ENCODE measurements at regions not wholly inside any gene's neighbourhood (a gene's known extent, or its start where the extent isn't known, plus 50 kb on each side); places are given as distances from the start of the nearest gene placed in this dataset.

- TF ChIP-seq ZBTB33 (IDR thresholded peaks at IDR 0.05; ENCODE audit: extremely low read depth, insufficient replicate concordance, low read length) (no peak), ZNF274 (IDR thresholded peaks at IDR 0.05; ENCODE audit: low read depth, low read length) (no peak)
Observed at GRCh38 chr21:20779321-20779720, 218.9 kb upstream of the NCAM2 start (continued).

- Histone ChIP-seq H3K36me3 (ENCODE audit: control insufficient read depth in 1 of 2, insufficient read depth in 2 of 2, low read length in 2 of 2) (no peaks in the 10 kb centered on the region), H3K27ac (ENCODE audit: low read depth, low read length) (no peak overlapping the region), H3K4me3 (replicated peaks in 1 of 2; ENCODE audit: low read depth in 1 of 2, low read length in 2 of 2) (no peak overlapping the region), H3K27me3 (ENCODE audit: insufficient read depth, low read length) (no peaks in the 10 kb centered on the region), H3K4me2 (ENCODE audit: low read length) (no peak overlapping the region), H3K79me2 (ENCODE audit: insufficient read depth, low read length) (no peaks in the 10 kb centered on the region), H3K9ac (ENCODE audit: low read length) (no peak overlapping the region), H4K20me1 (ENCODE audit: insufficient read depth) (no peaks in the 10 kb centered on the region), H3K9me2 (ENCODE audit: insufficient read depth) (no peaks in the 10 kb centered on the region), H3K9me3 (ENCODE audit: control insufficient read depth in 1 of 2, insufficient read depth in 1 of 2, low read depth in 1 of 2, low read length in 2 of 2) (peaks cover 30% of the 10 kb centered on the region in 2 experiments; a peak in 2 of 4 replicates), H2AFZ (ENCODE audit: low read depth, low read length, poor library complexity, severe bottlenecking) (no peak overlapping the region), H3K4me1 (ENCODE audit: control insufficient read depth in 1 of 2, insufficient read depth in 2 of 2, low read length in 2 of 2) (no peaks in the 10 kb centered on the region)
- ChIA-PET CTCF (no interaction called here), POLR2A (no interaction called here), RAD21 (ENCODE audit: low non-redundant PET in 1 of 2, low total read pairs in 2 of 2, uncharacterized antibody in 2 of 2, unreplicated experiment in 2 of 2) (no interaction called here)
- intact Hi-C loops (cut with micrococcal nuclease): no loop called here
- BruUV-seq (replicated peaks): no TSS peak
- DNase-seq (ENCODE audit: low read depth, low spot score): no peak
- no peak for TF ChIP-seq EGR1 (IDR thresholded peaks at IDR 0.05; ENCODE audit: low read depth)
- no peak for ATAC-seq
Observed at GRCh38 chr21:20783611-20784010, 214.6 kb upstream of the NCAM2 start.

- no peak for ATAC-seq
- ChIA-PET CTCF (no interaction called here), POLR2A (no interaction called here), RAD21 (ENCODE audit: low non-redundant PET in 1 of 2, low total read pairs in 2 of 2, uncharacterized antibody in 2 of 2, unreplicated experiment in 2 of 2) (no interaction called here)
- no peak overlapping the region for H3K4me3 ChIP-seq (replicated peaks in 1 of 2; ENCODE audit: low read depth in 1 of 2, low read length in 2 of 2)
- intact Hi-C loops (cut with micrococcal nuclease): no loop called here
- H3K27ac ChIP-seq (ENCODE audit: low read depth, low read length): no peak overlapping the region
- no peak overlapping the region for H3K9ac ChIP-seq (ENCODE audit: low read length)
- TF ChIP-seq SRF (IDR thresholded peaks at IDR 0.05; ENCODE audit: low read depth): no peak
- no peak for TF ChIP-seq ATF3 (IDR thresholded peaks at IDR 0.05)
- no peak for TF ChIP-seq SP1 (IDR thresholded peaks at IDR 0.05; ENCODE audit: low read depth)
- H3K79me2 ChIP-seq (ENCODE audit: insufficient read depth, low read length): no peaks in the 10 kb centered on the region
- H3K4me1 ChIP-seq (ENCODE audit: control insufficient read depth in 1 of 2, insufficient read depth in 2 of 2, low read length in 2 of 2): no peaks in the 10 kb centered on the region
- H3K36me3 ChIP-seq (ENCODE audit: control insufficient read depth in 1 of 2, insufficient read depth in 2 of 2, low read length in 2 of 2): no peaks in the 10 kb centered on the region
- H3K4me2 ChIP-seq (ENCODE audit: low read length): no peak overlapping the region
- H4K20me1 ChIP-seq (ENCODE audit: insufficient read depth): no peaks in the 10 kb centered on the region
- DNase-seq (ENCODE audit: low read depth, low spot score): no peak
- H3K9me3 ChIP-seq (ENCODE audit: control insufficient read depth in 1 of 2, insufficient read depth in 1 of 2, low read depth in 1 of 2, low read length in 2 of 2): peaks cover 22 to 40% of the 10 kb centered on the region in 2 experiments; a peak in 3 of 4 replicates
- no peaks in the 10 kb centered on the region for H3K9me2 ChIP-seq (ENCODE audit: insufficient read depth)
- H3K27me3 ChIP-seq (ENCODE audit: insufficient read depth, low read length): no peaks in the 10 kb centered on the region
- BruUV-seq (replicated peaks): no TSS peak
- no peak overlapping the region for H2AFZ ChIP-seq (ENCODE audit: low read depth, low read length, poor library complexity, severe bottlenecking)
Observed at GRCh38 chr21:20789729-20790500, 208.3 kb upstream of the NCAM2 start.

Measured in HCT116 (cell line).